ENCODE measurements at regions not wholly inside any gene's neighbourhood (a gene's known extent, or its start where the extent isn't known, plus 50 kb on each side); places are given as distances from the start of the nearest gene placed in this dataset.

GRCh38 chr10:4504550-4504949, 321.5 kb upstream of the AKR1E2 start:
- ChIA-PET POLR2A (no interaction called here), CTCF (interaction anchor here (0.7 kb wide), 1 partner anchor 1264 kb away, joined by 3 read pairs; no protein-coding TSS in a partner anchor)
- H3K27ac ChIP-seq (ENCODE audit: extremely low read depth, low read depth, low read length): no peak overlapping the region
- no peaks in the 10 kb centered on the region for H3K36me3 ChIP-seq (ENCODE audit: control insufficient read depth in 2 of 2, insufficient read depth in 1 of 2, low read length in 2 of 2)
- H3K4me1 ChIP-seq (ENCODE audit: control insufficient read depth, insufficient read depth, low read length): no peaks in the 10 kb centered on the region
- H3K4me3 ChIP-seq (ENCODE audit: low read depth, low read length): no peak overlapping the region
- H3K9me3 ChIP-seq (ENCODE audit: control insufficient read depth, insufficient read depth, low read depth, low read length): no peaks in the 10 kb centered on the region
- TF ChIP-seq ZNF221 (tag by site-specific recombination; IDR thresholded peaks at IDR 0.05; ENCODE audit: borderline replicate concordance) (no peak), ATF2 (tag by site-specific recombination; IDR thresholded peaks at IDR 0.05; ENCODE audit: low read depth) (no peak), GLIS2 (tag by site-specific recombination; IDR thresholded peaks at IDR 0.05) (no peak), ZNF561 (tag by site-specific recombination; IDR thresholded peaks at IDR 0.05; ENCODE audit: borderline replicate concordance) (no peak), ZNF354C (tag by site-specific recombination; IDR thresholded peaks at IDR 0.05; ENCODE audit: borderline replicate concordance, low read depth) (no peak), ZNF501 (tag by site-specific recombination; IDR thresholded peaks at IDR 0.05) (no peak), ZNF335 (tag by site-specific recombination; conservative IDR thresholded peaks at IDR 0.05) (no peak), ZNF624 (tag by site-specific recombination; IDR thresholded peaks at IDR 0.05) (no peak), MEIS1 (CRISPR knock-in tag; IDR thresholded peaks at IDR 0.05; ENCODE audit: borderline replicate concordance) (no peak), SP3 (tag by site-specific recombination; IDR thresholded peaks at IDR 0.05) (no peak)

GRCh38 chr10:4503076-4503475, 322.9 kb upstream of the AKR1E2 start:
- Histone ChIP-seq H3K9me3 (ENCODE audit: control insufficient read depth, insufficient read depth, low read depth, low read length) (no peaks in the 10 kb centered on the region), H3K36me3 (ENCODE audit: control insufficient read depth in 2 of 2, insufficient read depth in 1 of 2, low read length in 2 of 2) (no peaks in the 10 kb centered on the region), H3K27ac (ENCODE audit: extremely low read depth, low read depth, low read length) (no peak overlapping the region), H3K4me3 (ENCODE audit: low read depth, low read length) (no peak overlapping the region), H3K4me1 (ENCODE audit: control insufficient read depth, insufficient read depth, low read length) (no peaks in the 10 kb centered on the region)
- POLR2A ChIA-PET: no interaction called here
- CTCF ChIA-PET: interaction anchor here (0.5 to 1.1 kb wide), 2 partner anchors 10 to 51 kb away, joined by 3 read pairs; no protein-coding TSS in a partner anchor
- TF ChIP-seq ZNF350 (tag by site-specific recombination; IDR thresholded peaks at IDR 0.05) (no peak), ZNF529 (tag by site-specific recombination; IDR thresholded peaks at IDR 0.05; ENCODE audit: insufficient replicate concordance) (no peak), ZNF518A (tag by site-specific recombination; conservative IDR thresholded peaks at IDR 0.05; ENCODE audit: low read depth) (no peak), ZNF768 (tag by site-specific recombination; IDR thresholded peaks at IDR 0.05) (no peak), SP2 (tag by site-specific recombination; IDR thresholded peaks at IDR 0.05) (no peak), ZNF335 (tag by site-specific recombination; conservative IDR thresholded peaks at IDR 0.05) (no peak), ZNF558 (tag by site-specific recombination; IDR thresholded peaks at IDR 0.05) (no peak), ZNF513 (tag by site-specific recombination; IDR thresholded peaks at IDR 0.05) (no peak), ZNF362 (tag by site-specific recombination; IDR thresholded peaks at IDR 0.05) (no peak), ZNF266 (tag by site-specific recombination; IDR thresholded peaks at IDR 0.05; ENCODE audit: low read depth) (no peak), ZNF23 (tag by site-specific recombination; IDR thresholded peaks at IDR 0.05; ENCODE audit: borderline replicate concordance) (no peak), ZNF10 (tag by site-specific recombination; IDR thresholded peaks at IDR 0.05) (no peak), ZSCAN18 (tag by site-specific recombination; IDR thresholded peaks at IDR 0.05) (no peak), ZNF510 (tag by site-specific recombination; IDR thresholded peaks at IDR 0.05; ENCODE audit: insufficient replicate concordance) (no peak), ZNF324 (tag by site-specific recombination; IDR thresholded peaks at IDR 0.05) (no peak), KLF16 (tag by site-specific recombination; IDR thresholded peaks at IDR 0.05) (no peak), ZNF747 (tag by site-specific recombination; IDR thresholded peaks at IDR 0.05) (no peak)
